ENCODE measurements at regions not wholly inside any gene's neighbourhood (a gene's known extent, or its start where the extent isn't known, plus 50 kb on each side); places are given as distances from the start of the nearest gene placed in this dataset.

DNA sequence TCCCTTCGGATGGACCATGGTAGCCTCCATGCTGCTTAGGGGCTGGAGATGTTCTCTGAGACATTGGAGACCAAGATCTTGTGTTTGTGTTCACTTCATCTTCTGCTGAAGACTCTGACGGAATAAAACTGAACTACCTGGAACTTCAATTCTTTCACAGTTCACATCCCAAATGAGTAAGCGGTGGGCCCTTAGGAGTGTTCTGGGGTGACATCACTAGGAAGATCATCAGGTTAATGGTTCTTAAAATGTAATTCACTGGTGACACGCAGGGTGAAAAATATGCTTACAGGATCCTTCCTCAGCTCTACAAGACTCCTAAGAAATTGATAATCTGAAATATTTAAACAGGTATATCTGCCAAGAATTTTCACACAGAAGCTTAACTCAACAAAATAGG lies 561.5 kb downstream of the SEMA5A start:
- Histone ChIP-seq H3K79me1 (ENCODE audit: low read depth, low read length) (no peaks in the 10 kb centered on the region), H2BK5ac (ENCODE audit: low read depth, low read length) (no peak overlapping the region), H2BK120ac (replicated peaks; ENCODE audit: low read depth, low read length) (no peak overlapping the region), H4K5ac (ENCODE audit: insufficient read length, low read depth, low read length) (no peak overlapping the region), H3K9me3 (ENCODE audit: insufficient read depth in 2 of 2, low read depth in 1 of 2, low read length in 1 of 2) (no peaks in the 10 kb centered on the region), H2AK5ac (ENCODE audit: low read depth, low read length) (no peak overlapping the region), H3K27ac (ENCODE audit: low read depth, low read length) (no peak overlapping the region), H2AFZ (ENCODE audit: low read length) (no peak overlapping the region), H2BK12ac (ENCODE audit: low read depth, low read length) (no peak overlapping the region), H3K56ac (replicated peaks; ENCODE audit: insufficient read length, low read depth, low read length) (no peak overlapping the region), H3K4ac (replicated peaks; ENCODE audit: insufficient read length, low read depth, low read length) (no peak overlapping the region), H3K36me3 (ENCODE audit: control insufficient read depth in 2 of 4, insufficient read depth in 4 of 4, low read length in 3 of 4) (no peaks in the 10 kb centered on the region), H2BK20ac (ENCODE audit: low read length) (no peak overlapping the region), H3K23ac (ENCODE audit: insufficient read length) (no peak overlapping the region), H3K79me2 (ENCODE audit: control insufficient read depth in 1 of 2, insufficient read depth in 2 of 2, low read length in 2 of 2) (no peaks in the 10 kb centered on the region), H3K27me3 (replicated peaks in 1 of 4; ENCODE audit: control insufficient read depth in 3 of 4, extremely low read depth in 1 of 4, insufficient read depth in 3 of 4, low read length in 3 of 4) (no peaks in the 10 kb centered on the region), H3K18ac (ENCODE audit: extremely low read depth, low read length) (no peak overlapping the region), H3K14ac (ENCODE audit: insufficient read length) (no peak overlapping the region), H3K4me2 (ENCODE audit: insufficient read depth in 1 of 2, low read depth in 2 of 2, low read length in 2 of 2) (no peak overlapping the region), H3K4me1 (replicated peaks in 1 of 4; ENCODE audit: control insufficient read depth in 3 of 4, insufficient read depth in 4 of 4, low read length in 3 of 4) (0 out of 7 replicates have a peak, but pooled peaks cover 0 to 2% (median 0%) of the 10 kb centered on the region in 4 experiments), H2BK15ac (ENCODE audit: low read length) (no peak overlapping the region), H4K20me1 (replicated peaks in 1 of 2; ENCODE audit: control insufficient read depth in 1 of 2, insufficient read depth in 2 of 2, low read length in 2 of 2) (no peaks in the 10 kb centered on the region), H3K4me3 (ENCODE audit: extremely low read depth in 1 of 4, insufficient read depth in 2 of 4, low read depth in 3 of 4, low read length in 4 of 4) (no peak overlapping the region), H4K91ac (replicated peaks; ENCODE audit: insufficient read length, low read length) (no peak overlapping the region), H3K9ac (replicated peaks in 1 of 4; ENCODE audit: extremely low read depth in 1 of 4, low read depth in 3 of 4, low read length in 3 of 4) (no peak overlapping the region), H3K23me2 (ENCODE audit: low read depth, low read length) (no peaks in the 10 kb centered on the region), H4K8ac (ENCODE audit: extremely low read depth, insufficient read depth, low read length) (no peak overlapping the region)
- WGBS, 2 experiments (ENCODE audit: extremely low coverage in 1 of 2, insufficient coverage in 1 of 2, insufficient read length in 1 of 2, insufficient replicate concordance in 2 of 2, low coverage in 1 of 2, low lambda C conversion rate in 2 of 2, missing lambda C conversion rate in 1 of 2), result 78% methylated on average over 4 of the region's 4 CpGs; no CpG with 5 or more reads in 1 of the 2 experiments
- no peak for DNase-seq (ENCODE audit: low read depth in 1 of 2, low spot score in 2 of 2)
- CTCF ChIA-PET (ENCODE audit: partially characterized antibody), result interaction anchor here (0.6 to 1.7 kb wide), 5 partner anchors 8 to 1048 kb away, joined by 3 to 7 read pairs (median 3); no protein-coding TSS in a partner anchor
- POLR2A ChIA-PET (ENCODE audit: partially characterized antibody), result no interaction called here
- FAIRE-seq, result no peak
- TF ChIP-seq, protein P1, sequence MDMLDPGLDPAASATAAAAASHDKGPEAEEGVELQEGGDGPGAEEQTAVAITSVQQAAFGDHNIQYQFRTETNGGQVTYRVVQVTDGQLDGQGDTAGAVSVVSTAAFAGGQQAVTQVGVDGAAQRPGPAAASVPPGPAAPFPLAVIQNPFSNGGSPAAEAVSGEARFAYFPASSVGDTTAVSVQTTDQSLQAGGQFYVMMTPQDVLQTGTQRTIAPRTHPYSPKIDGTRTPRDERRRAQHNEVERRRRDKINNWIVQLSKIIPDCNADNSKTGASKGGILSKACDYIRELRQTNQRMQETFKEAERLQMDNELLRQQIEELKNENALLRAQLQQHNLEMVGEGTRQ (IDR thresholded peaks at IDR 0.05; ENCODE audit: low read length), result no peak
- TF ChIP-seq TBP (IDR thresholded peaks at IDR 0.05; ENCODE audit: low read depth, low read length) (no peak), ZNF274 (IDR thresholded peaks at IDR 0.05; ENCODE audit: borderline replicate concordance, extremely low read depth, low read length) (no peak), JUN (IDR thresholded peaks at IDR 0.05; ENCODE audit: low read depth, low read length) (no peak), EP300 (IDR thresholded peaks at IDR 0.05; ENCODE audit: borderline replicate concordance in 1 of 2, low read depth in 2 of 2, low read length in 2 of 2) (no peak), RNF2 (IDR thresholded peaks at IDR 0.05; ENCODE audit: borderline replicate concordance, low read depth, low read length, missing control alignments, poor library complexity, severe bottlenecking) (no peak), CREB1 (IDR thresholded peaks at IDR 0.05) (no peak), CBX5 (IDR thresholded peaks at IDR 0.05; ENCODE audit: low read depth, low read length) (no peak), CEBPB (IDR thresholded peaks at IDR 0.05; ENCODE audit: low read depth, low read length) (no peak), NANOG (IDR thresholded peaks at IDR 0.05; ENCODE audit: insufficient read depth, low read depth, low read length, poor library complexity, severe bottlenecking) (no peak), MAFK (IDR thresholded peaks at IDR 0.05; ENCODE audit: low read depth, low read length) (no peak), RXRA (IDR thresholded peaks at IDR 0.05; ENCODE audit: insufficient read depth, low read depth, low read length) (no peak)
- TF ChIP-seq, protein P2, sequence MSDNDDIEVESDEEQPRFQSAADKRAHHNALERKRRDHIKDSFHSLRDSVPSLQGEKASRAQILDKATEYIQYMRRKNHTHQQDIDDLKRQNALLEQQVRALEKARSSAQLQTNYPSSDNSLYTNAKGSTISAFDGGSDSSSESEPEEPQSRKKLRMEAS (IDR thresholded peaks at IDR 0.05), result no peak

Data from H1 (cell line).